ENCODE measurements at regions not wholly inside any gene's neighbourhood (a gene's known extent, or its start where the extent isn't known, plus 50 kb on each side); places are given as distances from the start of the nearest gene placed in this dataset.
A peak's percentile ranks its signal among the peaks of the same experiment; 100 is the strongest.
"Not testable (repeated sequence)": the region's sequence is repeated elsewhere in the genome, so short reads cannot be mapped to it uniquely, and the experiment has no call there.

- peak; percentile 22 for DNase-seq (ENCODE audit: low read depth, low spot score)
- in situ Hi-C loops (cut with HindIII; ENCODE audit: low pct_unique_long_range_greater_than_20kb, low sequenced_read_pairs), result no loop called here
Observed at GRCh38 chr3:62926494-62926893, 51.3 kb upstream of the CADPS start.

GRCh38 chr3:62928256-62928655 is 53.0 kb upstream of the CADPS start:
- DNase-seq (ENCODE audit: low read depth, low spot score), result no peak
- in situ Hi-C loops (cut with HindIII; ENCODE audit: low pct_unique_long_range_greater_than_20kb, low sequenced_read_pairs), result no loop called here

DNA sequence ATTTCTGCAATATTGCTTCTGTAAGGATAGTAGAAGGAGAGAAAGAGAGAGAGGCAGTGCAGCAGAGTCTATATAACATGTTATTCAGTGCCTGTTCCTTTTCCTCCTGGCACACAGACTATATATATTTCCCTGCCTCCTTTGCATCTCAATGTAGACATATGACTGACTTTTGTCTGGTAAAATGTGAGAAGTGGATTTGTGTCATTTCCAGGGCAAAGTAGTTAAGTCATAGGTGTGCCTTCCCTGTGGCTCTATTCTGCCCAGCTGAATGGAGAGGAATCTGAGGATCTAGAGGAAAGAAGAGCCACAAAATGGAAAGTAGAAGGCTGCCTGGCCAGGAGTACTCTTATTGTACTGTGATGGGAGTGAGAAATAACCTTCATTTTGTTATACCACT is 54.6 kb upstream of the CADPS start:
- DNase-seq (ENCODE audit: low read depth, low spot score), result no peak
- in situ Hi-C loops (cut with HindIII; ENCODE audit: low pct_unique_long_range_greater_than_20kb, low sequenced_read_pairs), result no loop called here

- peak; percentile 23 for DNase-seq (ENCODE audit: low read depth, low spot score)
- in situ Hi-C loops (cut with HindIII; ENCODE audit: low pct_unique_long_range_greater_than_20kb, low sequenced_read_pairs), result no loop called here
Observed at GRCh38 chr3:62935793-62936192, 60.6 kb upstream of the CADPS start.

- in situ Hi-C loops (cut with HindIII; ENCODE audit: low pct_unique_long_range_greater_than_20kb, low sequenced_read_pairs), result no loop called here
- DNase-seq (ENCODE audit: low read depth, low spot score), result no peak
Observed at GRCh38 chr3:62936626-62937254, 61.5 kb upstream of the CADPS start.

GRCh38 chr3:62938583-62938982 is 63.4 kb upstream of the CADPS start:
- in situ Hi-C loops (cut with HindIII; ENCODE audit: low pct_unique_long_range_greater_than_20kb, low sequenced_read_pairs), result no loop called here
- DNase-seq (ENCODE audit: low read depth, low spot score), result peak; percentile 73

DNA sequence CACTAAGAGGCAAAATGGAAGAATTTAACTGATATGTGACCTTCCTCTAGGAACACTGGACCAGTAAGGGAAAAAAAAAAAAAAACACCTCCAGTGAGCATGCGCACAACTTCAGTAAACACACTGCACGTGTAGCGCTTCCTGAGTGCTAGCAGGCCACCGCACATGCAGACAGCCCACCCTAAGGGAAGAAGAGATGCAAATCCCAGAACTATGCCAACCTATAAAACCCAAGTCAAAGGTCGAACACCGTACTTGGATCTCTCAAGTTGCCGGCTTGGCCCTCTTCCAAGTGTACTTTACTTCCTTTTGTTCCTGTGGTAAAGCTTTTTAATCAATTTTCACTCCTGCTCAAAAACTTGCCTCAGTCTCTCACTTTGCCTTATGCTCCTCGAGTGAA is 64.5 kb upstream of the CADPS start:
- in situ Hi-C loops (cut with HindIII; ENCODE audit: low pct_unique_long_range_greater_than_20kb, low sequenced_read_pairs), result no loop called here
- DNase-seq (ENCODE audit: low read depth, low spot score), result no peak

- peak; percentile 80 for DNase-seq (ENCODE audit: low read depth, low spot score)
- in situ Hi-C loops (cut with HindIII; ENCODE audit: low pct_unique_long_range_greater_than_20kb, low sequenced_read_pairs), result no loop called here
Observed at GRCh38 chr3:62940771-62941563, 65.8 kb upstream of the CADPS start.

DNA sequence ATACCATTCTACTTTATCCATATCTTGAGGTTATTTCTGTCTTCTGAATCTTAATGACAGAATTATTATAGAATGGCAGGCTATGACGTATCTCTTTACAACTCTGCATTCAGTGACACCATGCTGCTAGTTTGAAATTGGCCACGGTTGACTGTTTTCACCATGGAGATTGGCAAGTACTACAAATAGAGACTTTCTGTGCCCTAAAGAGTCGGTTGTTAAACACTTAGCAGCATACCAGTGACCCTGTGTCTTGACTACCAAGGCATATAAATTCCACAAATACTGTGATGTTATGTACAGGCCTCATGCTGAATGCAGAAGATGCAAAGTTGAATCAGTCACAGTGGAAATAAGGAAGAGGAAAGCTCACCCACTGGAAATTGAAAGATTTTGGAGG is 67.0 kb upstream of the CADPS start:
- in situ Hi-C loops (cut with HindIII; ENCODE audit: low pct_unique_long_range_greater_than_20kb, low sequenced_read_pairs), result no loop called here
- no peak for DNase-seq (ENCODE audit: low read depth, low spot score)

GRCh38 chr3:62942764-62943163 is 67.5 kb upstream of the CADPS start:
- in situ Hi-C loops (cut with HindIII; ENCODE audit: low pct_unique_long_range_greater_than_20kb, low sequenced_read_pairs), result no loop called here
- DNase-seq (ENCODE audit: low read depth, low spot score), result no peak

- in situ Hi-C loops (cut with HindIII; ENCODE audit: low pct_unique_long_range_greater_than_20kb, low sequenced_read_pairs), result no loop called here
- no peak for DNase-seq (ENCODE audit: low read depth, low spot score)
Observed at GRCh38 chr3:62948921-62949320, 73.7 kb upstream of the CADPS start.

- in situ Hi-C loops (cut with HindIII; ENCODE audit: low pct_unique_long_range_greater_than_20kb, low sequenced_read_pairs), result no loop called here
- DNase-seq (ENCODE audit: low read depth, low spot score), result peak; percentile 69
Observed at GRCh38 chr3:62950210-62950609, 75.0 kb upstream of the CADPS start.

GRCh38 chr3:62951037-62951613 is 75.9 kb upstream of the CADPS start:
- no peak for DNase-seq (ENCODE audit: low read depth, low spot score)

GRCh38 chr3:62951880-62952279 is 76.7 kb upstream of the CADPS start:
- in situ Hi-C loops (cut with HindIII; ENCODE audit: low pct_unique_long_range_greater_than_20kb, low sequenced_read_pairs); DNase-seq (ENCODE audit: low read depth, low spot score): not testable (repeated sequence)

More at GRCh38 chr3:62951037-62951613, 75.9 kb upstream of the CADPS start:
- in situ Hi-C loops (cut with HindIII; ENCODE audit: low pct_unique_long_range_greater_than_20kb, low sequenced_read_pairs), result no loop called here

GRCh38 chr3:62954580-62954979 is 79.4 kb upstream of the CADPS start:
- DNase-seq (ENCODE audit: low read depth, low spot score), result peak; percentile 49
- in situ Hi-C loops (cut with HindIII; ENCODE audit: low pct_unique_long_range_greater_than_20kb, low sequenced_read_pairs), result no loop called here

GRCh38 chr3:62955126-62955525 is 79.9 kb upstream of the CADPS start:
- in situ Hi-C loops (cut with HindIII; ENCODE audit: low pct_unique_long_range_greater_than_20kb, low sequenced_read_pairs), result no loop called here
- DNase-seq (ENCODE audit: low read depth, low spot score), result no peak

GRCh38 chr3:62956411-62956810 is 81.2 kb upstream of the CADPS start:
- no peak for DNase-seq (ENCODE audit: low read depth, low spot score)
- in situ Hi-C loops (cut with HindIII; ENCODE audit: low pct_unique_long_range_greater_than_20kb, low sequenced_read_pairs), result no loop called here

DNA sequence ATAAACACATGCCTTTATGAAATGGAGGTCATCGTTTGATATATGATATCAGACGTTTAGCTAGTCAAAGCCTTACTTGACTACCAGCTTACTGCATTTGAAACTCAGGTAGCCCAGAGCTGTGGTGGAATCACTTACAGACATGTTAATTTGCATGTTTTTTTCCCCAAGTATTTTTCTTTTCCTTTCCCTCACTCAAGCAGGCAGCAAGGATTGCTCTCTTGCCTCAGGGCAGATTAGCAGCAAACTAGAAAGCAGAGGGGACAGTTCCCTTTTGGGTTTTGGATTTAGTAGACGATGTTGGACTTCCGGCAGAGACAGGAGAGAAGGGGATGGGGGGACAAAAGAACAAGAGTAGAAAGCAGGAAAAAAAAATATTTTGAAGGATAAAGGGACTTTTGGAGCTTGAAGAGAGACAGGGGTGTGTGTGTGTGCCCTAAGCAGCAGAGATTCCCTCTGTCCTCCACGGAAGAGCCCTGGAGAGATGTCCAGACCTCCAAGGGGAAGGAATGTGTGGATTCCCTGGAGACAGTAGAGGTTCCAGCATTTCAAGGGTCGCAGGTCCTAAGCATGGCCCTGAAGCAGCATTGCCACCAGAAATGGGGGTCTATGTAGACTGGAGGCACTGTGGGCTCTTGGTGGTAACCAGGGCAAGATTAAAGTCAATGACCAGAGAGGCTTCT is 86.8 kb upstream of the CADPS start:
- in situ Hi-C loops (cut with HindIII; ENCODE audit: low pct_unique_long_range_greater_than_20kb, low sequenced_read_pairs), result no loop called here
- no peak for DNase-seq (ENCODE audit: low read depth, low spot score)
